ENCODE measurements at regions not wholly inside any gene's neighbourhood (a gene's known extent, or its start where the extent isn't known, plus 50 kb on each side); places are given as distances from the start of the nearest gene placed in this dataset.

DNA sequence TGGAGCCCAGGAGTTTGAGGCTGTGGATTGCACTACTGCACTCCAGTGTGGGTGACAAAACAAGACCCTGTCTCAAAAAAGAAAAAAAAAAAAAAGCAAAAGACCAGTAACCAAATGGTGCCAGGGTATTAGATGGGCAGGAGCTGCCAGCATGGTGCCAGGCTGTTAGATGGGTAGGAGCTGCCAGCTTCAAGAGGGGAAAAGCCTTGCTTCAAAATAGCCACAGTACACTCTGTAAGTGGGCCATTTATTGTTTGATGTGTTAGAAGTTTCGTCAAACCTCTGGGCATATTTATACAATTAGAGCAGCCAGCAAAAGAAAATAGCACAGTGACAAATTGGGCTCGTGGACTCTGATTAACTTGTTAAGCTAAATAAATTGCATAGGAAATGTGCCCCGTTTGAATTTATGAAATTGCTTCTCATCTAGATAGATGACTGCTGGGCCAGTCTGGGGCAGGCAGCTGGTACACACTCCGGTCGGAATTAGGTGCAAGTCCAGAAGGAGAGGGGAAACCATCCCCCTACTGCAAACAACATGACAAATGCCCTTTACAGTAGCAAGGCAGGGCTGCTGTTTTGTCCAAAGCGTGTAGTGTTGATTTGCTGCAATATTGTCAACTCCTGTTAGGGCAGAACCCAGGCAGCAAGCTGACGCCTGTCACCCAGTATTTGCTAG, 126.3 kb upstream of the IRX3 start:
- H3K9me3 Mint-ChIP-seq: peaks cover 5% of the 10 kb centered on the region; the same call in 1 of the 2 replicates
- H3K27me3 Mint-ChIP-seq (ENCODE audit: insufficient read depth): peaks cover 26% of the 10 kb centered on the region
- TF ChIP-seq, protein P1, sequence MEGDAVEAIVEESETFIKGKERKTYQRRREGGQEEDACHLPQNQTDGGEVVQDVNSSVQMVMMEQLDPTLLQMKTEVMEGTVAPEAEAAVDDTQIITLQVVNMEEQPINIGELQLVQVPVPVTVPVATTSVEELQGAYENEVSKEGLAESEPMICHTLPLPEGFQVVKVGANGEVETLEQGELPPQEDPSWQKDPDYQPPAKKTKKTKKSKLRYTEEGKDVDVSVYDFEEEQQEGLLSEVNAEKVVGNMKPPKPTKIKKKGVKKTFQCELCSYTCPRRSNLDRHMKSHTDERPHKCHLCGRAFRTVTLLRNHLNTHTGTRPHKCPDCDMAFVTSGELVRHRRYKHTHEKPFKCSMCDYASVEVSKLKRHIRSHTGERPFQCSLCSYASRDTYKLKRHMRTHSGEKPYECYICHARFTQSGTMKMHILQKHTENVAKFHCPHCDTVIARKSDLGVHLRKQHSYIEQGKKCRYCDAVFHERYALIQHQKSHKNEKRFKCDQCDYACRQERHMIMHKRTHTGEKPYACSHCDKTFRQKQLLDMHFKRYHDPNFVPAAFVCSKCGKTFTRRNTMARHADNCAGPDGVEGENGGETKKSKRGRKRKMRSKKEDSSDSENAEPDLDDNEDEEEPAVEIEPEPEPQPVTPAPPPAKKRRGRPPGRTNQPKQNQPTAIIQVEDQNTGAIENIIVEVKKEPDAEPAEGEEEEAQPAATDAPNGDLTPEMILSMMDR (IDR thresholded peaks at IDR 0.05): no peak
- no peak overlapping the region for H3K4me3 Mint-ChIP-seq
- no peak for DNase-seq
- H3K27ac Mint-ChIP-seq: no peak overlapping the region
- H3K36me3 Mint-ChIP-seq (ENCODE audit: low read depth): peaks cover 5% of the 10 kb centered on the region; the same call in 1 of the 2 replicates
- H3K4me1 Mint-ChIP-seq (ENCODE audit: low read depth): peaks cover under 1% of the 10 kb centered on the region

DNA sequence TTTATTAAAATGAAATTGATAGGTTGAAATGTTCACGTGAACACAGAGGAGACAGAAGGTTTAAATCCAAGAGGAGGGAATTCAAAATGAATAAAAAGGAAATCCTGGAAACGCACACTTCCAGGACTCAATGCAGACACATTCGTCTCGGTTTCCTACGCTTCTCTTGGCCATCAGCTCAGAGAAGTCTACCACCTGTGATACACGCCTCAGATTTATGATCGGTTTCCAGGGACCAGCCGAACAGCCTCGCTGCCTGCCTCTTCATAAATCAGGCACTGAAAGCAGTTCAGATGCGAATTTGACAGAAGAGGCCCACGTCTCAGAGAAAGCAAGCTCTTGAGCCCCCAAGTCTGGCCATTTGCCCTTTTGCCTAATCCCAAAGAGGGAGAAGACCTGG, 125.5 kb upstream of the IRX3 start:
- Mint-ChIP-seq H3K36me3 (ENCODE audit: low read depth) (peaks cover 5% of the 10 kb centered on the region; the same call in 1 of the 2 replicates), H3K4me1 (ENCODE audit: low read depth) (peaks cover 9% of the 10 kb centered on the region), H3K4me3 (no peak overlapping the region), H3K27ac (no peak overlapping the region), H3K9me3 (peaks cover 5% of the 10 kb centered on the region; the same call in 1 of the 2 replicates), H3K27me3 (ENCODE audit: insufficient read depth) (peaks cover 26% of the 10 kb centered on the region)
- TF ChIP-seq, protein P1 (IDR thresholded peaks at IDR 0.05): no peak
- DNase-seq: no peak

DNA sequence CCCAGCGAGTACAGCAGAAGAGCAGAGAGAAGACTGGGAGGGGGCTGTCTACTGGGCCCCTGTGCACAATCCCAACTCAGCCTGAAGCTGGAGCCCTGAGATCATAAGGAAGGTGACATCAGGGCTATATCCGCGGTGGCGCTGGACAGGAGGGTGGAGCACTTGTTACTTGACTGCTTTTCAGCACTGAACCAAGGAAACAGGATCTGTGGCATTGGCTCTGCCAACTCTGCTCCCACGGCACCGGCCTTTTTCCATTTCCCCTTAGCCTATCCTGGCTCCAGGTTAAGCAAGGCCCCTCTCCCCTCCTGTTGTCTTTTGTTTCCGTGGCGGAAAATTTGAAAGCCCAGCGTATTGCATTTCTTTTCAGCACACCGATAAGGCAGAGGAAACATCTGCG, 125.0 kb upstream of the IRX3 start:
- H3K4me1 Mint-ChIP-seq (ENCODE audit: low read depth): peaks cover 9% of the 10 kb centered on the region
- H3K4me3 Mint-ChIP-seq: no peak overlapping the region

DNA sequence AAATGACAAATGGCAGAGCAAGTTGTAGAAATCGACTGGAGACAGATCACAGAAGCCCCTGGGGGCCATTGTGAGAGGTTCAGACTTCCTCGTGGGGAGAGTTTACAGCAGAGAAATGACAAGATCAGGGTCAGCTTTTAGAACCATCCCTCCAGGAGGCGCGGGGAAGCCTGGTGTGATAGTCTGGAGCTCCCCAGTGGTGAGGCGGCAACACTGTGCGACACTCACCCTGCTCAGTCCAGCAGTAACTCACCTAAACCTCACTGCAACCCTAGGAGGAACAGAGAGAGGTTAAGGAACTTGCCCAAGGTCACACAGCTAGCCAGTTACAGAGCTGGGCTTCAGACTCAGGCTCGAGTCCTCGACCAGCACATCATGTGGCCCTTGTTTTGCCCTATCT, 123.4 kb upstream of the IRX3 start:
- H3K4me3 Mint-ChIP-seq: no peak overlapping the region
- TF ChIP-seq, protein P1 (IDR thresholded peaks at IDR 0.05): no peak
- no peaks in the 10 kb centered on the region for H3K9me3 Mint-ChIP-seq
- H3K27ac Mint-ChIP-seq: no peak overlapping the region
- H3K27me3 Mint-ChIP-seq (ENCODE audit: insufficient read depth): peaks cover 21% of the 10 kb centered on the region
- no peaks in the 10 kb centered on the region for H3K36me3 Mint-ChIP-seq (ENCODE audit: low read depth)
- H3K4me1 Mint-ChIP-seq (ENCODE audit: low read depth): peaks cover 9% of the 10 kb centered on the region
- DNase-seq: no peak

More for the DNA sequence above, 125.0 kb upstream of the IRX3 start:
- Mint-ChIP-seq H3K27me3 (ENCODE audit: insufficient read depth) (peaks cover 23% of the 10 kb centered on the region), H3K36me3 (ENCODE audit: low read depth) (peaks cover 5% of the 10 kb centered on the region; the same call in 1 of the 2 replicates), H3K27ac (no peak overlapping the region), H3K9me3 (peaks cover 5% of the 10 kb centered on the region; the same call in 1 of the 2 replicates)
- no peak for DNase-seq
- TF ChIP-seq, protein P1 (IDR thresholded peaks at IDR 0.05): no peak

DNA sequence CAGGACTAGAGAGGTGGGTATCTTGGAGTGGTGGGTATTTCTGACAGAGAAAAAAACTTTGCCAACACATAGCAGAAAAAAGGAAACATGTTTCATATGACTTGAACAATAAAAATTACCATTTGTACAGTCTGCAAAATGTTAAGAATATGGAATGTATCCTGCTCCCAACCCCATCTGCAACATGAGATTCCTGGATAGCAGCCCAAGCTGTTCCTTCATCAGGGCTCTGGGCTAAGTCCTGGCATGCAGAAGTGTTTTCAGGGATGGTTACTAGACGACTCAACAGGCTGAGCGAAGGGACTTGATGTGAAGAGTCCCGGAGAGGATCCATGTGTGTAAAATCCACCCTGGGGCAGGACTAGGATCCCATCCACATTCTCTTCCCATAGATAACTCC, 121.0 kb upstream of the IRX3 start:
- Mint-ChIP-seq H3K27ac (no peak overlapping the region), H3K4me3 (no peak overlapping the region), H3K4me1 (ENCODE audit: low read depth) (peaks cover 17% of the 10 kb centered on the region), H3K27me3 (ENCODE audit: insufficient read depth) (peaks cover 14% of the 10 kb centered on the region), H3K9me3 (no peaks in the 10 kb centered on the region), H3K36me3 (ENCODE audit: low read depth) (no peaks in the 10 kb centered on the region)
- TF ChIP-seq, protein P1 (IDR thresholded peaks at IDR 0.05): no peak
- peak; percentile 43 for DNase-seq

Data from HFFc6 (cell line).